ENCODE measurements at regions not wholly inside any gene's neighbourhood (a gene's known extent, or its start where the extent isn't known, plus 50 kb on each side); places are given as distances from the start of the nearest gene placed in this dataset.

GRCh38 chr5:19172926-19173470 is 815.0 kb downstream of the CDH18 start:
- Histone ChIP-seq H3K4me1 (ENCODE audit: insufficient read depth) (no peaks in the 10 kb centered on the region), H3K27ac (ENCODE audit: low read depth) (no peak overlapping the region), H3F3A (replicated peaks; ENCODE audit: low read depth) (no peaks in the 10 kb centered on the region), H4K20me1 (replicated peaks; ENCODE audit: insufficient read depth) (no peaks in the 10 kb centered on the region), H3K4me2 (no peak overlapping the region), H3K4me3 (no peak overlapping the region), H3K9me2 (ENCODE audit: insufficient read depth) (no peaks in the 10 kb centered on the region), H3K27me3 (ENCODE audit: insufficient read depth) (no peaks in the 10 kb centered on the region), H3K79me2 (replicated peaks; ENCODE audit: insufficient read depth) (no peaks in the 10 kb centered on the region), H2AFZ (0 out of 2 replicates have a peak overlapping the region, but pooled peaks have one; percentile 24), H3K36me3 (ENCODE audit: insufficient read depth) (no peaks in the 10 kb centered on the region)
- TF ChIP-seq EZH2phosphoT487 (IDR thresholded peaks at IDR 0.05; ENCODE audit: unreplicated experiment) (no peak), EZH2 (IDR thresholded peaks at IDR 0.05; ENCODE audit: low read depth, unreplicated experiment) (no peak), ZNF462 (CRISPR knock-in tag; IDR thresholded peaks at IDR 0.05) (no peak), POLR2AphosphoS5 (IDR thresholded peaks at IDR 0.05; ENCODE audit: low read depth) (no peak), NANOG (IDR thresholded peaks at IDR 0.05; ENCODE audit: borderline replicate concordance) (no peak), CTCF (conservative IDR thresholded peaks at IDR 0.05; ENCODE audit: low read depth in 2 of 2) (no peak), STAT1 (IDR thresholded peaks at IDR 0.05; ENCODE audit: unreplicated experiment) (no peak), CREB1 (CRISPR knock-in tag; IDR thresholded peaks at IDR 0.05; ENCODE audit: low read depth) (no peak), ZNF331 (CRISPR knock-in tag; IDR thresholded peaks at IDR 0.05; ENCODE audit: low read depth) (no peak), ZNF114 (CRISPR knock-in tag; IDR thresholded peaks at IDR 0.05) (no peak), JUNB (IDR thresholded peaks at IDR 0.05; ENCODE audit: unreplicated experiment) (no peak)
- TF ChIP-seq, protein P1, sequence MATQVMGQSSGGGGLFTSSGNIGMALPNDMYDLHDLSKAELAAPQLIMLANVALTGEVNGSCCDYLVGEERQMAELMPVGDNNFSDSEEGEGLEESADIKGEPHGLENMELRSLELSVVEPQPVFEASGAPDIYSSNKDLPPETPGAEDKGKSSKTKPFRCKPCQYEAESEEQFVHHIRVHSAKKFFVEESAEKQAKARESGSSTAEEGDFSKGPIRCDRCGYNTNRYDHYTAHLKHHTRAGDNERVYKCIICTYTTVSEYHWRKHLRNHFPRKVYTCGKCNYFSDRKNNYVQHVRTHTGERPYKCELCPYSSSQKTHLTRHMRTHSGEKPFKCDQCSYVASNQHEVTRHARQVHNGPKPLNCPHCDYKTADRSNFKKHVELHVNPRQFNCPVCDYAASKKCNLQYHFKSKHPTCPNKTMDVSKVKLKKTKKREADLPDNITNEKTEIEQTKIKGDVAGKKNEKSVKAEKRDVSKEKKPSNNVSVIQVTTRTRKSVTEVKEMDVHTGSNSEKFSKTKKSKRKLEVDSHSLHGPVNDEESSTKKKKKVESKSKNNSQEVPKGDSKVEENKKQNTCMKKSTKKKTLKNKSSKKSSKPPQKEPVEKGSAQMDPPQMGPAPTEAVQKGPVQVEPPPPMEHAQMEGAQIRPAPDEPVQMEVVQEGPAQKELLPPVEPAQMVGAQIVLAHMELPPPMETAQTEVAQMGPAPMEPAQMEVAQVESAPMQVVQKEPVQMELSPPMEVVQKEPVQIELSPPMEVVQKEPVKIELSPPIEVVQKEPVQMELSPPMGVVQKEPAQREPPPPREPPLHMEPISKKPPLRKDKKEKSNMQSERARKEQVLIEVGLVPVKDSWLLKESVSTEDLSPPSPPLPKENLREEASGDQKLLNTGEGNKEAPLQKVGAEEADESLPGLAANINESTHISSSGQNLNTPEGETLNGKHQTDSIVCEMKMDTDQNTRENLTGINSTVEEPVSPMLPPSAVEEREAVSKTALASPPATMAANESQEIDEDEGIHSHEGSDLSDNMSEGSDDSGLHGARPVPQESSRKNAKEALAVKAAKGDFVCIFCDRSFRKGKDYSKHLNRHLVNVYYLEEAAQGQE (IDR thresholded peaks at IDR 0.05; ENCODE audit: unreplicated experiment) = no peak
- TF ChIP-seq, protein P2, sequence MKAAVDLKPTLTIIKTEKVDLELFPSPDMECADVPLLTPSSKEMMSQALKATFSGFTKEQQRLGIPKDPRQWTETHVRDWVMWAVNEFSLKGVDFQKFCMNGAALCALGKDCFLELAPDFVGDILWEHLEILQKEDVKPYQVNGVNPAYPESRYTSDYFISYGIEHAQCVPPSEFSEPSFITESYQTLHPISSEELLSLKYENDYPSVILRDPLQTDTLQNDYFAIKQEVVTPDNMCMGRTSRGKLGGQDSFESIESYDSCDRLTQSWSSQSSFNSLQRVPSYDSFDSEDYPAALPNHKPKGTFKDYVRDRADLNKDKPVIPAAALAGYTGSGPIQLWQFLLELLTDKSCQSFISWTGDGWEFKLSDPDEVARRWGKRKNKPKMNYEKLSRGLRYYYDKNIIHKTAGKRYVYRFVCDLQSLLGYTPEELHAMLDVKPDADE (IDR thresholded peaks at IDR 0.05) = no peak
- no peak for ATAC-seq
- Mint-ChIP-seq H3K27me3 (ENCODE audit: insufficient read depth, low read depth, poor library complexity) (no peaks in the 10 kb centered on the region), H3K36me3 (ENCODE audit: low read depth) (no peaks in the 10 kb centered on the region), H3K9me3 (no peaks in the 10 kb centered on the region), H3K4me1 (no peaks in the 10 kb centered on the region), H3K4me3 (no peak overlapping the region), H3K27ac (no peak overlapping the region)
- no peak for DNase-seq (ENCODE audit: low spot score)
